ENCODE measurements at regions not wholly inside any gene's neighbourhood (a gene's known extent, or its start where the extent isn't known, plus 50 kb on each side); places are given as distances from the start of the nearest gene placed in this dataset.

DNA sequence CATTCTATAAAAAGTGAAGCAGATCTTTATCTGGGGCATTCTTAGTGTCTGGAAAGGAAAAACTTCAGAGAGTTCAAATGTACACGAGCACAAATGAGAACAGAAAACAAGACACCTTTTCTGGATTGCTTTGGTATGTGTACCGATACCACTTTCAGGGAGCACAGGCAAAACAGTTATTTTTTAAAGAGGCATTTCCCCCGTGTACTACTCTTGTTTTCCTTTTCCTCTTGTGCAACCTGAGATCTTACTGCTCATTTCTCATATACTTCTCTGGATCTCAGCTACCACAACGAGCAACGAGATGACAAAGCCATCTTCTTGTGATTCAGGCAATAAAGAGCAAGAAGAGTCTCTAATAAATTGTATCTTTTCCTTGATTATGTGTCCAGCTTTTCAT, 463.6 kb downstream of the SHQ1 start:
- ATAC-seq (no peak), DNase-seq (no peak)
- no peaks in the 10 kb centered on the region for H3K9me3 ChIP-seq (ENCODE audit: control insufficient read depth, insufficient read depth, low read length)
- intact Hi-C loops (cut with micrococcal nuclease), result no loop called here
- no peak overlapping the region for H3K27ac ChIP-seq (ENCODE audit: low read length)
- peaks cover 12% of the 10 kb centered on the region for H3K4me1 ChIP-seq (ENCODE audit: control insufficient read depth, insufficient read depth, low read length)
- Mint-ChIP-seq H3K9me3 (no peaks in the 10 kb centered on the region), H3K27me3 (ENCODE audit: low read depth in 2 of 2) (no peaks in the 10 kb centered on the region), H3K4me1 (peaks cover 79 to 91% of the 10 kb centered on the region in 2 donors), H3K4me3 (no peak overlapping the region), H3K36me3 (no peaks in the 10 kb centered on the region), H3K27ac (peak overlapping the region; percentile 51 to 58)
- H3K27me3 ChIP-seq (ENCODE audit: control insufficient read depth, insufficient read depth, low read length), result no peaks in the 10 kb centered on the region
- no peaks in the 10 kb centered on the region for H3K36me3 ChIP-seq (ENCODE audit: control insufficient read depth, insufficient read depth, low read length)
- no peak for TF ChIP-seq CTCF (IDR thresholded peaks at IDR 0.05)
- WGBS (ENCODE audit: insufficient coverage), result 33% methylated on average over 5 of the region's 5 CpGs
- no peak overlapping the region for H3K4me3 ChIP-seq (ENCODE audit: low read length)

- peaks cover 82 to 95% of the 10 kb centered on the region in 2 donors for H3K4me1 Mint-ChIP-seq
- H3K27ac Mint-ChIP-seq, result peak overlapping the region; percentile 51 to 58
- WGBS (ENCODE audit: insufficient coverage), result 93% methylated on average over 4 of the region's 4 CpGs
Observed at GRCh38 chr3:72383883-72384282, 464.4 kb downstream of the SHQ1 start.

DNA sequence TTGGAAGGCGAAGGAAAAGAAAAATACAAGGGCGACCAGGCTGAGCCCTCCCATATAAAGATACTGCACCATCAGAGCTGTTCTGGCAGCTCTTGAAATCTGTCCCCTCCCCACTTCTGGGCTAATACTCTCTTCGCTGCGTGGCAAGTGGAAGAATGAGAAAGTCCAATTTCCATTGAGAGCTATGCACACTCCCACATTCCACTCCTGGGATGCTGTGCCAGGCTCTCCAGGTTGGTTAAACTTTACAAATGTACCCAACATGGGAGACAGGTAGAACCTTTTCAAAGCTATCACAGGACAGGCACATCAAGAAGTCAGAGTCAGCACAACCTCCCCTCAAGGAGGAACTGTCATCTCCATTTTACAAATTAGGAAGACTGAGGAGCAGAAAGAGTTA, 465.0 kb downstream of the SHQ1 start:
- H3K36me3 Mint-ChIP-seq, result no peaks in the 10 kb centered on the region
- no peak overlapping the region for H3K4me3 Mint-ChIP-seq
- Histone ChIP-seq H3K27ac (ENCODE audit: low read length) (no peak overlapping the region), H3K36me3 (ENCODE audit: control insufficient read depth, insufficient read depth, low read length) (peaks cover under 1% of the 10 kb centered on the region), H3K27me3 (ENCODE audit: control insufficient read depth, insufficient read depth, low read length) (no peaks in the 10 kb centered on the region), H3K4me3 (ENCODE audit: low read length) (no peak overlapping the region), H3K9me3 (ENCODE audit: control insufficient read depth, insufficient read depth, low read length) (no peaks in the 10 kb centered on the region), H3K4me1 (ENCODE audit: control insufficient read depth, insufficient read depth, low read length) (peaks cover 12% of the 10 kb centered on the region)
- DNase-seq (no peak), ATAC-seq (no peak)
- H3K27me3 Mint-ChIP-seq (ENCODE audit: low read depth in 2 of 2), result no peaks in the 10 kb centered on the region
- intact Hi-C loops (cut with micrococcal nuclease), result no loop called here
- no peak overlapping the region for H3K27ac Mint-ChIP-seq
- WGBS (ENCODE audit: insufficient coverage), result 99% methylated on average over 3 of the region's 4 CpGs
- H3K4me1 Mint-ChIP-seq, result peaks cover 82 to 95% of the 10 kb centered on the region in 2 donors
- no peak for TF ChIP-seq CTCF (IDR thresholded peaks at IDR 0.05)
- no peaks in the 10 kb centered on the region for H3K9me3 Mint-ChIP-seq

More at GRCh38 chr3:72383883-72384282, 464.4 kb downstream of the SHQ1 start:
- Histone ChIP-seq H3K36me3 (ENCODE audit: control insufficient read depth, insufficient read depth, low read length) (no peaks in the 10 kb centered on the region), H3K27me3 (ENCODE audit: control insufficient read depth, insufficient read depth, low read length) (no peaks in the 10 kb centered on the region), H3K27ac (ENCODE audit: low read length) (no peak overlapping the region), H3K4me3 (ENCODE audit: low read length) (no peak overlapping the region), H3K4me1 (ENCODE audit: control insufficient read depth, insufficient read depth, low read length) (peaks cover 12% of the 10 kb centered on the region), H3K9me3 (ENCODE audit: control insufficient read depth, insufficient read depth, low read length) (no peaks in the 10 kb centered on the region)
- TF ChIP-seq CTCF (IDR thresholded peaks at IDR 0.05), result no peak
- Mint-ChIP-seq H3K36me3 (no peaks in the 10 kb centered on the region), H3K4me3 (no peak overlapping the region), H3K27me3 (ENCODE audit: low read depth in 2 of 2) (no peaks in the 10 kb centered on the region), H3K9me3 (no peaks in the 10 kb centered on the region)
- intact Hi-C loops (cut with micrococcal nuclease), result no loop called here
- DNase-seq (no peak), ATAC-seq (no peak)

DNA sequence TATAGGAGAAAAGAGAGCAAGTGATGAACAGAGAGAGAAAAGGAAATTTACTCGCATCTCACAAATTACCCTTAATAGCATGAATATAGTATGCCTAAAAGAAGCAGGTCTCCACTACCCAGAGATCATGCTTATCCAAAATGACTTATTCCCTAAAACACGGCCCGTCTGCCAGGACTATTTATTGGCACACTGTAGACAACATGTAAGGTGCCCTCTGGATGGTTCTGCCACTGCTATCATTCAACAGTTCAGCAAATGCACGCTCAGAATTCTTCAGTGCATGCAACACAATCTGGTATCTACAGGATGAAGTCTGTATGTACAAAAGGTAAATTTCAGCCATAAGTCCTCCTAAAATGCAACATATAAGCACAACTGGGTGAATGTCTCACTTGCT, 465.8 kb downstream of the SHQ1 start:
- Mint-ChIP-seq H3K27ac (peak overlapping the region in 1 of 2 donors; percentile 17), H3K4me1 (peaks cover 78 to 88% of the 10 kb centered on the region in 2 donors), H3K36me3 (no peaks in the 10 kb centered on the region), H3K9me3 (no peaks in the 10 kb centered on the region), H3K27me3 (ENCODE audit: low read depth in 2 of 2) (no peaks in the 10 kb centered on the region), H3K4me3 (no peak overlapping the region)
- H3K4me1 ChIP-seq (ENCODE audit: control insufficient read depth, insufficient read depth, low read length), result peaks cover 12% of the 10 kb centered on the region
- 98% methylated on average over 3 of the region's 4 CpGs for WGBS (ENCODE audit: insufficient coverage)
- H3K9me3 ChIP-seq (ENCODE audit: control insufficient read depth, insufficient read depth, low read length), result no peaks in the 10 kb centered on the region
- intact Hi-C loops (cut with micrococcal nuclease), result no loop called here
- ATAC-seq (no peak), DNase-seq (no peak)
- H3K27me3 ChIP-seq (ENCODE audit: control insufficient read depth, insufficient read depth, low read length), result no peaks in the 10 kb centered on the region
- H3K36me3 ChIP-seq (ENCODE audit: control insufficient read depth, insufficient read depth, low read length), result peaks cover 5% of the 10 kb centered on the region
- no peak overlapping the region for H3K27ac ChIP-seq (ENCODE audit: low read length)
- H3K4me3 ChIP-seq (ENCODE audit: low read length), result no peak overlapping the region
- no peak for TF ChIP-seq CTCF (IDR thresholded peaks at IDR 0.05)
